ENCODE measurements at regions not wholly inside any gene's neighbourhood (a gene's known extent, or its start where the extent isn't known, plus 50 kb on each side); places are given as distances from the start of the nearest gene placed in this dataset.

- TF ChIP-seq CHD7 (IDR thresholded peaks at IDR 0.05; ENCODE audit: insufficient replicate concordance, low read length) (no peak), KDM1A (IDR thresholded peaks at IDR 0.05; ENCODE audit: borderline replicate concordance, low read length) (no peak), SIX5 (IDR thresholded peaks at IDR 0.05; ENCODE audit: low read depth, low read length) (no peak), EP300 (IDR thresholded peaks at IDR 0.05; ENCODE audit: borderline replicate concordance in 1 of 2, low read depth in 2 of 2, low read length in 2 of 2) (no peak), CREB1 (IDR thresholded peaks at IDR 0.05) (no peak), TCF12 (IDR thresholded peaks at IDR 0.05; ENCODE audit: low read depth, low read length) (no peak), FOSL1 (IDR thresholded peaks at IDR 0.05; ENCODE audit: insufficient read depth, low read depth, low read length) (no peak), SIRT6 (IDR thresholded peaks at IDR 0.05; ENCODE audit: low read length) (no peak), ZNF274 (IDR thresholded peaks at IDR 0.05; ENCODE audit: borderline replicate concordance, extremely low read depth, low read length) (no peak), CEBPB (IDR thresholded peaks at IDR 0.05; ENCODE audit: low read depth, low read length) (no peak), EGR1 (IDR thresholded peaks at IDR 0.05; ENCODE audit: borderline replicate concordance, low read depth, low read length) (no peak), KDM5A (IDR thresholded peaks at IDR 0.05; ENCODE audit: low read length) (no peak), TBP (IDR thresholded peaks at IDR 0.05; ENCODE audit: low read depth, low read length) (no peak), KDM4A (IDR thresholded peaks at IDR 0.05; ENCODE audit: low read depth, low read length, severe bottlenecking) (no peak)
These were observed 96.8 kb upstream of the DGKB start (continued) for GRCh38 chr7:14999331-14999730.
